Right lobe of liver (tissue), 6 donors: ENCODE measurements at regions not wholly inside any gene's neighbourhood (a gene's known extent, or its start where the extent isn't known, plus 50 kb on each side); places are given as distances from the start of the nearest gene placed in this dataset.

Source experiments
- ATAC-seq, 4 donors: fragments of 200-7000 bp; cut with Tn5 transposase; one replicate each; pipeline ENCODE4 v1.9.1; 2020; ENCODE audit warnings: mild to moderate bottlenecking in 4 of 4, moderate library complexity in 4 of 4
- DNase-seq, 3 donors: peaks; one replicate each; pipeline ENCODE4 v3.0.0-alpha.2; 2020
- H3K27ac ChIP-seq, 3 donors: fragments of 200-600 bp; one replicate each; pipeline ENCODE4 v1.8.0; 2022
- H3K27me3 ChIP-seq, 2 donors: fragments of 200-600 bp; one replicate each; pipeline ENCODE4 v1.8.0; 2022
- H3K36me3 ChIP-seq, 4 donors: fragments of 200-600 bp; sonication (generic) in 1 of 4; one replicate each; pipeline versions ENCODE4 v1.5.1 to v1.8.0; 2017 to 2022; ENCODE audit warnings: control low read depth in 1 of 4
- H3K4me1 ChIP-seq, 4 donors: fragments of 200-600 bp; sonication (generic) in 1 of 4; one replicate each; pipeline versions ENCODE4 v1.5.1 to v1.8.0; 2017 to 2022; ENCODE audit warnings: control low read depth in 1 of 4
- H3K4me3 ChIP-seq, 3 donors: fragments of 200-600 bp; one replicate each; pipeline ENCODE4 v1.8.0; 2022
- H3K9me3 ChIP-seq, 4 donors: fragments of 200-600 bp; sonication (generic) in 1 of 4; one replicate each; pipeline versions ENCODE4 v1.5.1 to v1.8.0; 2017 to 2022; ENCODE audit warnings: control low read depth in 1 of 4
- CTCF ChIP-seq, 4 donors: fragments of 200-600 bp in 3 of 4; fragments of 450-650 bp in 1 of 4; IDR thresholded peaks; one replicate each; pipeline versions ENCODE4 v1.5.1 to v1.8.0; 2016 to 2022; ENCODE audit warnings: antibody characterized with exemption in 4 of 4, mild to moderate bottlenecking in 2 of 4
- POLR2A ChIP-seq: fragments of 450-650 bp; IDR thresholded peaks from one replicate; pipeline ENCODE4 v1.6.1; 2017; ENCODE audit warnings: antibody characterized with exemption, mild to moderate bottlenecking
- WGBS: methylation state at CpG from one replicate; pipeline ENCODE4 v1.1.6; 2018; ENCODE audit warnings: low coverage, low lambda C conversion rate; ENCODE audit not compliant: insufficient coverage; ENCODE audit errors: missing lambda C conversion rate; 5-methylcytosine and 5-hydroxymethylcytosine counted together
- intact Hi-C, 2 donors: fragments of 100-400 bp; cut with DNase I; formaldehyde crosslinking; loops; one replicate each; pipeline versions ENCODE4 v1.11.2 to v1.14.1; 2022
- donor health status: DM: no; HTN: yes; CAD: no.
- donor health status: DM: no; HTN: no; CAD: no.
- donor health status: DM: no; HTN: no; CAD: no.
- donor health status: DM: no; HTN: yes; CAD: no.
- donor health status: DM: no; HTN: yes; CAD: no.

GRCh38 chr11:128297091-128297651 lies 290.2 kb downstream of the ETS1 start:
- ATAC-seq (no peak), DNase-seq (no peak)
- no peaks in the 10 kb centered on the region for H3K9me3 ChIP-seq
- H3K27me3 ChIP-seq, result no peaks in the 10 kb centered on the region
- H3K4me1 ChIP-seq, result no peaks in the 10 kb centered on the region
- TF ChIP-seq POLR2A (no peak), CTCF (IDR thresholded peaks at IDR 0.05) (no peak)
- 73% methylated on average over 3 of the region's 4 CpGs for WGBS
- H3K36me3 ChIP-seq, result no peaks in the 10 kb centered on the region
- no peak overlapping the region for H3K27ac ChIP-seq
- intact Hi-C loops, result loop anchor here in 1 of 2 donors (10.0 kb wide), 1 partner anchor 338 kb away; no protein-coding TSS in a partner anchor
- no peak overlapping the region for H3K4me3 ChIP-seq

- no peak overlapping the region for H3K27ac ChIP-seq
- intact Hi-C loops, result loop anchor here in 1 of 2 donors (10.0 kb wide), 1 partner anchor 340 kb away; no protein-coding TSS in a partner anchor
- TF ChIP-seq POLR2A, result no peak
- TF ChIP-seq CTCF (IDR thresholded peaks at IDR 0.05), result no peak
- ATAC-seq (no peak), DNase-seq (no peak)
- H3K4me3 ChIP-seq, result no peak overlapping the region
- no peaks in the 10 kb centered on the region for H3K9me3 ChIP-seq
- H3K27me3 ChIP-seq, result no peaks in the 10 kb centered on the region
- peaks cover 0 to 5% (median 0%) of the 10 kb centered on the region in 4 donors for H3K4me1 ChIP-seq
- no peaks in the 10 kb centered on the region for H3K36me3 ChIP-seq
- WGBS, result 93% methylated on average over 1 of the region's 1 CpG
Observed at GRCh38 chr11:128294671-128295050, 292.7 kb downstream of the ETS1 start.

- no peak overlapping the region for H3K4me3 ChIP-seq
- no peaks in the 10 kb centered on the region for H3K27me3 ChIP-seq
- TF ChIP-seq CTCF (IDR thresholded peaks at IDR 0.05) (no peak), POLR2A (no peak)
- no peak overlapping the region for H3K27ac ChIP-seq
- H3K9me3 ChIP-seq, result no peaks in the 10 kb centered on the region
- peaks cover 0 to 5% (median 0%) of the 10 kb centered on the region in 4 donors for H3K4me1 ChIP-seq
- intact Hi-C loops, result loop anchor here in 1 of 2 donors (10.0 kb wide), 1 partner anchor 341 kb away; no protein-coding TSS in a partner anchor
- WGBS, result 83% methylated on average over 4 of the region's 11 CpGs
- H3K36me3 ChIP-seq, result no peaks in the 10 kb centered on the region
- ATAC-seq, result no peak
- DNase-seq, result no peak
Observed at GRCh38 chr11:128294001-128294670, 293.2 kb downstream of the ETS1 start.

- WGBS, result 37% methylated on average over 7 of the region's 7 CpGs
- H3K4me3 ChIP-seq, result no peak overlapping the region
- H3K9me3 ChIP-seq, result no peaks in the 10 kb centered on the region
- no peak for DNase-seq
- intact Hi-C loops, result loop anchor here in 1 of 2 donors (10.0 kb wide), 1 partner anchor 343 kb away; no protein-coding TSS in a partner anchor
- no peaks in the 10 kb centered on the region for H3K27me3 ChIP-seq
- no peak for TF ChIP-seq POLR2A
- TF ChIP-seq CTCF (IDR thresholded peaks at IDR 0.05), result no peak
- H3K27ac ChIP-seq, result peak overlapping the region in 1 of 3 donors; percentile 77
- H3K36me3 ChIP-seq, result no peaks in the 10 kb centered on the region
- H3K4me1 ChIP-seq, result peaks cover 0 to 5% (median 0%) of the 10 kb centered on the region in 4 donors
- ATAC-seq, result peak in 2 of 4 donors; percentile 9 to 57
Observed at GRCh38 chr11:128291835-128292234, 295.5 kb downstream of the ETS1 start.
